Mucosa of stomach (tissue), 1 donor: ENCODE measurements at regions not wholly inside any gene's neighbourhood (a gene's known extent, or its start where the extent isn't known, plus 50 kb on each side); places are given as distances from the start of the nearest gene placed in this dataset.
"Not testable (repeated sequence)": the region's sequence is repeated elsewhere in the genome, so short reads cannot be mapped to it uniquely, and the experiment has no call there.

ENCODE experiments used
- H3K27me3 ChIP-seq: one replicate; pipeline ENCODE4 v1.7.0; 2013; ENCODE audit warnings: mild to moderate bottlenecking, low read length; ENCODE audit not compliant: control insufficient read depth, insufficient read depth
- H3K36me3 ChIP-seq: one replicate; pipeline ENCODE4 v1.7.0; 2013; ENCODE audit warnings: low read length; ENCODE audit not compliant: control insufficient read depth, insufficient read depth
- H3K4me1 ChIP-seq: one replicate; pipeline ENCODE4 v1.7.0; 2013; ENCODE audit warnings: mild to moderate bottlenecking, low read length; ENCODE audit not compliant: control insufficient read depth, insufficient read depth
- H3K4me3 ChIP-seq: one replicate; pipeline ENCODE4 v1.7.0; 2013; ENCODE audit warnings: low read length
- H3K9ac ChIP-seq: one replicate; pipeline ENCODE4 v1.7.0; 2013; ENCODE audit warnings: mild to moderate bottlenecking, low read length, moderate library complexity
- H3K9me3 ChIP-seq: one replicate; pipeline ENCODE4 v1.7.0; 2013; ENCODE audit warnings: mild to moderate bottlenecking, low read length, moderate library complexity; ENCODE audit not compliant: control insufficient read depth
- donor health status: Pancreatic carcinoma.

DNA sequence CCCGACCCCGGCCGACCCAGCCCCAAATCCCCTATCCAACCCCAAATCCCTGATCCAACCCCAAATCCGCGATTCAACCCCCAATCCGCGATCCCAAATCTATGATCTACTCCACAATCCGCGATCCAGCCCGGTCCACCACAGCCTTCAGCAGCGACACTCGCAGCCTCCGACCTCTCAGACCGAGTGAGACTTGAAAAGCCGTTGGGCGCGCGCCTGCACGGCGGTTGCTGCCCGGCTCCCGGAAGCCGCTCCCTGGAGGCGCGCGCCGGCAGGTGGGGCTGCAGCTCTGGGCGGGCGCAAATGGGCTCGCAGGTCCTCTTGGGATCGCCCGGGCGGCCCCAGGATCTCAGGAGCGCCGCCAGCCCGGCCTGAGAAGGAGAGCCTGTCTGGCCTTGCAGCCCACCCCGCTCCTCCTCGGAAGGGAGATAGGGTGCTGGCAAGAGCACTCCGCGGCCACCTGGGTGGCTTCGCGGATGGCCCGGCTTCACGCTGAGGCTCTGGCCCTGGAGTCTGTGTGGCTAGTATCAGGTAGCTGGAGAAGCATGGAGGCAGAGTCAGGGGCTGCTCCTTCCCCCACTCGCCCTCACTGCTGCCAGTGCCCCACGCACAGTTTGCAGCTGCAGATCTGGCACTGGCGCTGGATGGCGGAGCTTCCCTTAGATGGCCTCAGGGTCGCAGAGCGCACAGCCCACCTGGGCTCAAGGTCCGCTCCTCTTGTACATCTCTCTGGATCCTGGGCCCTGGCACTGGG is 533.4 kb upstream of the DEFB115 start:
- H3K9me3 ChIP-seq, H3K4me1 ChIP-seq, H3K36me3 ChIP-seq, H3K27me3 ChIP-seq: not testable (repeated sequence)
- H3K9ac ChIP-seq: peak overlapping the region; percentile 50
- peak overlapping the region; percentile 36 for H3K4me3 ChIP-seq

DNA sequence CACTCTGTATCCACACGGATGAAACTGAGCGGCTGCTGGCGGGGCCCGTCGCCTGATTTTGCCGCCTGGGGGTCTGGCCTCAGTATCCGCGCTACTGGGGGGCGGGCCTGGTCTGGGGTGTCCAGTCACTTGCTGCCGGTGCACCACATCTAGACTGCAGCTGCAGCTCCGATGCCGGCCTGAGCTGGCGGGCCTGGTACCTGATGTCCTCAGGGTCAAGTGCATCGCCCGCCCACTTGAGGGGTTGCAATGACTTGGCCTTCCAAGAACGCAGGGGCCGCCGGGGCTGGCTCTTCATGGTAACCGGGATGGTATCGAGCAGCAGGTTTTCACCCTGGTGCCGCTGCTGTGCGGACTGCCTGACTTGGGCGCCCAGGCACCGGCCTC is 532.8 kb upstream of the DEFB115 start:
- H3K27me3 ChIP-seq: not testable (repeated sequence)

DNA sequence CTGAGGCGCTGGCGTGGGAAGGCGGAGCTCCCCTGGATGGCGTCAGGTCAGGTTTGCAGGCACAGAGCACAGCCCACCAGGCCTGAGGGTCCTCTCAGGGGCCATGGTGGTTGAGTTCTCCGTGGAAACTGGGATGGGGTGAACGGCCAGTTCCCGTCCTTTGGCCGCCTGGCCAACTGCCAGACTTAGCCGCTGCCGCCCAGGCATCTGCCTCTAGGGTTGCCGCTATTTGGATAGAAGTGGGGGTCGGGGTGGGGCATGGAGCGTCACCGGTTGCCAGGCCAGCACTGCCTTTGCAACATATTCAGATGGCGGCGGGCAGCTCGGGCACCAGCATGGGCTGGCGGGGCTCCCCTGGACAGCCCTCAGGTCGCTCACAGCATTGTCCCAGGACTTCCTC is 532.3 kb upstream of the DEFB115 start:
- not testable (repeated sequence) for H3K4me1 ChIP-seq, H3K4me3 ChIP-seq, H3K27me3 ChIP-seq, H3K9me3 ChIP-seq, H3K36me3 ChIP-seq, H3K9ac ChIP-seq

More for the DNA sequence above, 532.8 kb upstream of the DEFB115 start:
- not testable (repeated sequence) for H3K9me3 ChIP-seq, H3K9ac ChIP-seq, H3K36me3 ChIP-seq, H3K4me1 ChIP-seq
- peak overlapping the region; percentile 36 for H3K4me3 ChIP-seq

DNA sequence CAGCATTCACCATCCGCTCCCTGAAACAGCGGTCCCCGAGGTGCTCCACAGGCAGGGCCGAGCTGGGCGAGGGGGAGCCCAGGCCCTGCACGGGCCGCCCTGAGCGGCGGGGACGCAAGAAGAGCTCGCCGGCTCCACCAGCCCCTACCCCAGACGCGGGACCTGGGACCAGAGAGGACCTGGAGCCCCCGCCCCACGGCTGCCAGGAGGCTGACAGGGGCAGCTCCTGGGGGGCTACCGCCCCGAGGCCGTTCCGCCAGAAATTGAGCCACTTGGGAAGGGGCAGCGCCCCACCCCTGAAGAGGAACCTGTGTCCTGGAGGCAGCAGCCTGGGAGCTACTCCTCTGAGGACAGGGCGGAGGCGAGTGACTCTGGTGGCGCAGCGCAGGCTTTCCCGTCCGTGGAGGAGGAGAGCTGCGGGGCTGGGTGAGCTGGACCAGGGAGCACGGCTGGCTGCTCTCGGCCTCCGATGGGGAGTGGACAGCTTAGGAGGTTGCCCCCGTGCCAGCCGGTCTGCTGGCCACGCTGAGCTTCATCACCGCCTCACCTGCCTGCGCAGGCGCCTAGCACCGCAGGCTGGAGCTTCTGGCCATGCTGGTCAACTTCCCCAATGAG is 529.1 kb upstream of the DEFB115 start:
- not testable (repeated sequence) for H3K27me3 ChIP-seq, H3K36me3 ChIP-seq, H3K4me3 ChIP-seq, H3K9me3 ChIP-seq, H3K4me1 ChIP-seq, H3K9ac ChIP-seq
